ENCODE measurements at regions not wholly inside any gene's neighbourhood (a gene's known extent, or its start where the extent isn't known, plus 50 kb on each side); places are given as distances from the start of the nearest gene placed in this dataset.

DNA sequence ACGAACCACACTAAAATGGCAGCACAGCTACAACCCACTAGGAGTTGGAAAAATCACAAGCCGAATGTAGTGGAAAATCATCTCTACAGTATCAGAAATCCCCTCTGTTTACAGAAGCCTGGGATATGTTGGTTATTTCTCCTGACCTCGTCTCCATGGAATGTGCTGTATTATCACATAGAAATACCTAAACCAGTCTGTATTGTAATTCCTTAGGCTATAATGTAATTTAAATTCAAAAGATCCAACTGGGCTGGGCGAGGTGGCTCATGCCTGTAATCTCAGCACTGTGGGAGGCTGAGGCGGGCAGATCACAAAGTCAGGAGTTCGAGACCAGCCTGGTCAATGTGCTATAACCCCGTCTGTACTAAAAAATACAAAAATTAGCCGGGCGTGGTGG lies 244.8 kb upstream of the MPDZ start:
- DNase-seq = no peak

DNA sequence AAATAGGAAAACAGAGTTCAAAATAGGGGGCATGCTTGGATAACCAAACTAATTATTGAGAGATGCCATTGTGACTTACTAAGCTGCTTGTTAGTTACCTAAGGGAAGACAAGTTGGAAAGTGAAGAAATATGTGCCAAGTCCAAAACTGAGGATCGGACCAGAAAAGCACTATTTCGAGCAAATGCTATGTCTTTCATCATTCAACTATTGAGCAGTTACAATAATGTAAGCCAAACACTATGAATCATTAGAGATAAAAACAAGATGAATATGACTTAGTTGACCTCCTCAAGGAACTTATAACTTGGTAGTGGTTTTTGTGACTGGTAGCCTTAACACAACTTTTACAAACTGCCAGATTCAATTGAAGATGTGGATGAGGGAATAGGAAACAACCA lies 240.6 kb upstream of the MPDZ start:
- DNase-seq = no peak

DNA sequence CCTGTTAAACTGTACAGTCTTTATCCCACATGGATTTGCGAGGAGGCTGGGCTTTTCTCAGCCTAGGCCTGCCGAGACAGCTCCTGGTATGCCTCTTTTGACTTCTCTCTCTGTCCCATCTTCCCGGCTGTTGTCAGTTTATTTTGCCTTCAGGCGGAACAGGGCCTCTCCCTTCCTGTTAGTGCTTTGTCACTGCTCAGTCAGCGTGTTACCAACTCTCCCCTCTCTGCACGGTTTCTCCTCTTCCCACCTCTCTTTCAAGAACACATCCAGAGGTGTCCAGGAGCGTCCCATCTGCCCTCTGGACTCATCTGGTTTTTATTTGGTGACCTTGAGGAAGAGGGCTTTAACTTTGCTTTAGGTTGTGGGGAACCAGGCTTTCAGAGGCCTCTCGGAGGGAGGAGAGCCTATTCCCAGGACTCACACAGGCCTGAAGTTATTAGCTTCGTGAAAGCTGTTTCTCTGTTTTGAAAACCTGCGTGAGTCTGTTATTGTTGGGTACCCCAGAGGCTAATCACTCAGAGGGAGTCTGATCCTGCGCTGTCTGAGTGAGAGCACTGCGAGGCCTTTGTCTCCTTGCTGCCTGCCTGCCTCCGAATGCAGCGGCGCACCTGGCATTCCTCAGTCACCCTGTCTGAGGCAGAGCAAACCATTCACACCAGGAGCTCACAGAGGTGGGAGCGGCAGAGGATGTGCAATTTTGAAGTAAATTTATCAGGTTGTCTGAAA lies 234.4 kb upstream of the MPDZ start:
- no peak for DNase-seq

DNA sequence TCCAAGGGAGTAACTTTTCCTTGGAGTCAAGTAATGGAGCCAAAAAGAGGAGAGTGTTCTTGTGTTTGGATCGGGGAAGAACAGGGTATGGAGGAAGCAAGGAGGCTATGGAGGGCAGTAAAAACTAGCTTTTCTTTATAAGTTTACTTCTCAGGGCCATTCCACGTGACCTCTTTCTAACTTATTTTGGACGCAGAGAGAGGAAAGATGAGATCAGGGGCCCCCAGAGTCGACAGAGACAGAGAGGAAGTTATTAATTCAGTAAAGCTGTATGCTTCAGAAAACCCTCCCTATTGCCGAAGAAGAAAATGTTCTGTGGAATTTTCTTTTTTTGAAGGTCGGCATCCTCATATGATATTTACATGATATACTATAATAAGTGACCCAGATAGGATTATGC lies 233.8 kb upstream of the MPDZ start:
- no peak for DNase-seq

DNA sequence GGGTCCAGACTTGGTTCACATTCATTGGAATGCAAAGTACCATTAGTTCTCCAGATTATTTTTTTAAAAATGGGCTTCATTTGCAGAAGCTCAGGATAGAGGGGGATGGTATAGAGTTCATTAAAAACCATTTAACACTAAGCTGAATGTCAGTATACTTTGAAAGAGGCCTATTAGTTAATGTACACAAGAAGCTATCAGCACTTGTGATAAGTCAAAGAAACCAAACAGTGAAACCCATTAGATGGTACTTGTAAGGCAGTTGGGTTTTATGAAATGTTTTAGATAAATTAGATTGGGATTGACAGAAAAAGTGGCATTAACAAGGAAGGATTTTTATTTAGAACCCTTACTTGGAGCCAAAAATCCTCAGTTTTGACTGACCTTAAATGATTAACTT lies 229.2 kb upstream of the MPDZ start:
- no peak for DNase-seq

DNA sequence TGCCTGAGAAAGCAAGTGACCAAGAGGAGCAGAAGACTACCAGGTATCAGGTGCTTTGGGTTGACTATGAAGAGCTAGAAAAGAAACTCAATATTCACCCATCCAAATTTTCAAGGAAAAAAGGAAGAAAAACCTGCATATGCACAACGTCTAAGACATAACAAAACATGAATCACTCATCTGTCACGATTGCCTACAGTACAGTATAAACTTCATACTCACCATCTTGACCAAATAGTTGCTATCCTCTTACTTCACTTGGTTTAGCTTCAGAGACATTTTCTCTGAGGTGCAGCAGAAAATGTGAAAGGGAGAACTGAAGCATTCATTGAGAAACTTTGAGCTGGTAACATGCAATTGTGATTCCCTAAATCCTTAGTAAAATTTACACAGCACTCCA lies 228.6 kb upstream of the MPDZ start:
- no peak for DNase-seq

DNA sequence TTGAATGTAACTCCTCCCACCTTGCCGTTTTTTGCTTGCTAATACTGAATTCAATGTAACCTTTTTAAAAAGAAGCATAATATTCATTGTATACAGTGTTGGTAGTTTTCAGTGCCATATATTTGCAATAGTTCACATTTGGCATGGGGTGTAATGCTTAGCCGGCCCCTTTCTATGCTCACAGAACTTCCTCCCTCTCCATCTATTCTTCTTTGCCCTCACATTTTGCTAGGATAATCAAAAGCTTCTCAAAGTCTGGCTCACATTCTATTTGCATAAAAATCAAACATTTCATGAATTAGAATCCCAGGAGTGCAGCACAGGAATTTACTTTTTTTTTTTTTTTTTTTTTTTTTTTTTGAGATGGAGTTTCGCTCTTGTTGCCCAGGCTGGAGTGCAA lies 226.3 kb upstream of the MPDZ start:
- no peak for DNase-seq

DNA sequence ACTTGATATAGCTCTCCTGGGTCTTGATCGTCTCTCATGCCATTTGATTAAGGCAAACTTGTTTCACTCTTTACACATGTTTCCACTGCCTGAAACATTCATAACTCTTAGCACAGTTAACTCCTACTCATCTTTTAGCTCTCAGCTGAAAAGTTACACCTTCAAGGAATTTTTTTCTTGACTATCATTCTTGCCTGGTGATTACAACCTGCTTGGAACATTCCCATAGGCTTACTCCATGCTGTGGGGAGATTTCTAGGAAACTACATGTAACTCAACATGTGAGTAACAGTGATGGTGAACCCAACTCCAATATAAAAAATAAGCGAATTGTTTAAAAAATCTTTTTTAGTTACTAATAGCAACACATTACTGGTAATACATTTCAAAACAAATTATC lies 224.1 kb upstream of the MPDZ start:
- no peak for DNase-seq

DNA sequence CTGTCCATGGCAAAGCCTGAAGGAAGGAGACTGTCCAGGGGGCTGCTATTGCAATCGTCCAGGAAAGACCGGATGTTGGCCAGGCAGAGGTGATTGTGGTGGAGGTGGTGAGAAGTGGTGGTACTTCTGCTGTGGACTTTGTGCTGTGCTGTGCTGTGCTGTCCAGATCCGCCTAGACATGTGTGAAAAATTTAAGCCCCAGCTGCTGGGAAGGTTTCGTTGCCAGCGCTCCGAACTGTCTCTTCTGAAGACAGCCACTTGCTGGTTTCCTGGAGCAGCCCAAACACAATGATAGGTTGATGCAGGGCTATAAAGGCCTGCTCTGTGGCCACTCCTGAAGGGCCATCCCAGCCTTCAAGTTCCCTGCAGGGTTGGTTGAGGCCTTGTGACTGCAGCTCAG lies 223.0 kb upstream of the MPDZ start:
- no peak for DNase-seq

DNA sequence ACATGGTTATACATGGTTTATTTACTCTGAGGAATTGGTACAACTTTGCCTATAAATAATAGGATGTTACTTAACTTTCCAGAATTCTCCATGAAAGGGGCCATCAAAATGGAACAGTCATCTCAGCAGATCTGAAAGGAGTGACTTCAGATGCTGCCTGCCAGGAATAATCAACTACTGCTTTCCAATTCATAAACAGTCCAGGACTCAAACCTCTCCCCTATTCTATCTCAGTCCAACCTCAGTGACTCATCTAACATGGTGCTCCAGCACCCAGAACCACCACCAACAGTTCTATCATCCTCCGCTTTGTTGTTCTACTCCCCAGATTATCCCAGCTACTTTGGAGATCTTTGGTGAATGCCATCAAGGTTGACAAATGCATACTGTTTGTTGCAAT lies 221.5 kb upstream of the MPDZ start:
- no peak for DNase-seq

DNA sequence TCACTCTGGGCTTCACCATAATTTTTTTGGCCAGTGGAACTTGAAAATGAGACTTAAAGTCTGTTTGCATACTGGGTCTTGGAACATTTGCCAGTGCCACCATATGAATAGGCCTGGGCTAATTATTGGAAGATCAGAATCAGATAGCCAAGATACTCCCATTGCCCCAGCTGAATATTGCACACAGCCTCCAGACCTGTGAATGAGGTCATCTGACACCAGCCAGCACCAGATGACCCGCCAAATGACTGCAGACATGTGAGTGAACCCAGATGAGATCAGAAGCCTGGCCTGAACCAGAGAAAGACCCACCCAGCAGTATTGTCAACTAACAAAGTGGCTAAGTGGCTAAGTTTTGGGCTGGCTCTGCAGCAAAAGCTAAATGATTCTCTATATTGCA lies 220.5 kb upstream of the MPDZ start:
- no peak for DNase-seq

DNA sequence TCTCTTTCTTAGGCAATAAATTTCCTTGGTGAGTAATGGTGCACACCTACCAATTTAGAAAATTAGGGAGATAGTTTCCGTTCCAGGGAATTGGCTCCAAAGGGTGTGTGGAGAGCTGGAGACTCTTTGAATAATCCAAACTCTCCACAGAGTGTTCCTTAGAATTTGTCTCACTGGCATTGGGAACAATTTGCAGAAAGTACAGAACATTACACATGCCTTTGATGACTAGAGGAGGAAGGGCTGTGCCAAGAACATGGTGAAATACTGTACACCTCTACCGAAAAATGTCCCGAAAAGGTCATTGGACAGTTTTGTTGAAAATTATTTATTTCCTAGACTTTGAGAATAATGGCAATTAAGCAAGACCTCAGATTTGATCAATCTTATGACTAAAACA lies 214.2 kb upstream of the MPDZ start:
- no peak for DNase-seq

DNA sequence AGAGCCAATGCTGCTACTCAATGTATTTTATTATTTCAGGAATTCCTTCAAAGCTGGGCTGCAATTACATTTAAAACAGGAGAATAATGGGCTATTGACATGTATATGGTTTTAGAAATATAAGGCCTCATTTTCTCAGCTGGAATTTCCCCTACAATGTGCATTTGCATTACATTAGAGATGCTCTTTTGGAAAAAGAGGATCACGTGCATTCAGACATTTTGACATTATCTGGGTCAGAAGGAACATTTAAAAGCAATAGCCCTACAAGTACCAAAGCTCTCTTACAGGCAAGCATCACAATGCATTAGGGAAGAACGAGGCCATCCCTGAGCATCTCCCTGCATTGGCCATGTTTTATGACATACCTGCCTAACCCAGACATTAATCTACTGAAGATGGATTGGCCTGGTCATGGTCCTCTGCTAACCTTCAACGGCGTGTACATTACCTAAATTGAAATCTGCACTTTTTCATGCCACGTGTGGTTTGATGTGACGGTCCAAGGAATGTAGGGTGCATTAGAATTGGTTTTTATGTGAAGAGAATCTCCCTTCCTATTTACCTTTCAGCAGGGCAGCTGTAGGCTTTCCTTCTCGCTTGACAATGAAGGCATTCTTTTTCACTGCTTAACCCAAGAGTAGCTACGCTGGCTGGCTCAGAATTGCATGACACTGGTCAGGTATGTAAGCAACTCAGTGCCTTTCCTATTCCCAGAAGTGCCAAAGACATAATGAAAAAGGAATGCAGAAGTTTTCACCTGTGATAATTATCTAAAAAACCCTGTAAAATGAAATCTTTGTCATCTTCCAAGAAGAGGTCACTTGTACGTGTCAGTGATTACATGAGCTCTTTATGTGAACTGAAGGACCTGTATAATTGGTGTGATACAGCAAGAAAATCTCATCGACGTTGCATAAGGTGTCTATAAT lies 212.3 kb upstream of the MPDZ start:
- no peak for DNase-seq

DNA sequence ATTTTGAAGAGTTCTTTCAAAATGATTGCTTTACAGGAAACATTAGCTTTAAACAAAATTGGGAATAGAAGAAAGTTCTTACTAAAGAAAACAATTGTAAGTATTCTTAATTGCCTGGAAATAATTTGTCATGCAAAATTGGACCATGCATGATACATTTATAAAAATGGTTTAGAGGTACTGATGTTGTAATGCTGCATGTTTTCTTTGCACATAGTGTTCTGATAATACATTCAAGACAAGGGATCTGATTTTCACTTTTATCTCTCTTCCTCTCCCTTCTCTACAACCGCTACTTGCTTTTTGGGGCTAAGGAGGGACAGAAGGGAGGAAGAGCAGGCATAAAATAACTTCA lies 211.6 kb upstream of the MPDZ start:
- DNase-seq = no peak

DNA sequence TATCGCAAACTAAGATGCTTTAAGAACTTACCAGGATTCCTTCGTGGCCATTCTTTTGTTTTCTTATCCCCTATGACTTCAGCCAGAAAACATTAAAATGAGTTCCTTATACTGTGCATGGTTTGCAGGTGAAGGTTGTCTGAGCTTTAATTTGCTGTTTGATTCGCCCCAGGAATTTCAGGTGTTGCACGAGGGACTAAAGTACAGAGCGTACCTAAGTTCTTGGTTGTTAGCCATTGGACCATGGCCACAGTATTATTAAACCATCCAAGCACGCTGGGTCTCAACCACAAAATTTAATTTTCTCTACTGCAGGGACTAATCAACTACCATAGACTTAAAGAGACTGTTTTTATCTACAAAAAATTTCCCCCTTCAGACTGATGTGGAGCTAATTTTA lies 208.4 kb upstream of the MPDZ start:
- DNase-seq = no peak

DNA sequence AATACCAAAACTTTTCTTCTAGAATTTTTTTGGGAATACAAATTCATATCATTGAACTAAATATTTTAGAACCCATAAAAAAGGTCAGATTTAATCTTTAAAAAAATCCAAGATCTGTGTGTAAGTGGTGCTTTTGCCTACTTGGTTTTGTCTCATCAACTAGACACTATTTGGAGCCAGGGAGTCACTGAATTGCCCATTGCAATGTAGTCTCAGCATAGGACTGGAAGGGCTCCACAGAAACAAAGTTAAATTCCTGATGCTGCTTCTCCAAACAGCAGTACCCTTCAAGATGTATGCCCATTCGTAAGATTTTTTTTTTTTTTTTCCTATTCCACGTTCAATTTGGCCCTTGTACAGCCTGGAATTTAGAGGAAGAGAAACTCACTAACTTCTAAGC lies 208.0 kb upstream of the MPDZ start:
- DNase-seq = no peak

DNA sequence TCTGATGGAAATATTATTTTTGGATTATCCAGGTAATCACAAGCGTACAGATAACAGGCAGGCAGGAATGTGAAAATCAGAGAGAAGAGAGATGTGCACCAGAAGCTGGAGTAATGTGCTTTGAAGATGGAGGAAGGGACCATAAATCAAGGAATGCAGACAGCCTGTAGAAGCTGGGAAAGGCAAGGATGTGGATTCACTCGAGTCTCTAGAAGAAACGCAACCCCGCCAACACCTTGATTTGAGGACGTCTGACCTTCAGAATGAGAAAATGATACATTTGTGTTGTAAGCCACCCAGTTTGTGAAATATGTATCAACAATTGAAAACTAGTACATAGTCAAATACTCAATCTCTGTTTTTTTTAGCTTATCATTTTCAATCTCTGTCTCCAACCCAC lies 207.6 kb upstream of the MPDZ start:
- no peak for DNase-seq

DNA sequence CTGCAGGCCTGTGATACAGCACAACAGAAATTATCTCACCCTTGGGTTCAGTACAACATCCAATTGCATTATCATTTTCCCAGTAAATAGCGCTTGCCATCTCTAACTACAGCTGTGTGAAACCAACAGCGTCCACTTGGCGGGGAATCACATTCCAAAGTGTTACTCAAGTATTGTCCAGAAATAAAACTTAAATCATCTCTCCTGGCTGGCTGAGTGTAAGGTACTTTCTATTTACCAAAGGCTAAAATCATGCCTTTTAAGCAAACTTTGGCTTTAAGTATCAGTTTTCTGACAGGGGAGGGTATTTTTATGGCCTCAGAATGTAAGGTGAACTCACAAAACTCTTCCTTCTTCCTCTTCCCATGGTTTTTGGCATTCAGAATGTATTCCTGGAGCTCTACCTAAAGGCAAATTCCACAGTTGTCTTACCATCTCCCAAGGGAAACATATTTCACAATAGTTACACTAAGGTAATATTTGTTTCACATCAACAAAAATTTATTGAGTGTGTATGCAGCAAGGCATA lies 205.6 kb upstream of the MPDZ start:
- no peak for DNase-seq

DNA sequence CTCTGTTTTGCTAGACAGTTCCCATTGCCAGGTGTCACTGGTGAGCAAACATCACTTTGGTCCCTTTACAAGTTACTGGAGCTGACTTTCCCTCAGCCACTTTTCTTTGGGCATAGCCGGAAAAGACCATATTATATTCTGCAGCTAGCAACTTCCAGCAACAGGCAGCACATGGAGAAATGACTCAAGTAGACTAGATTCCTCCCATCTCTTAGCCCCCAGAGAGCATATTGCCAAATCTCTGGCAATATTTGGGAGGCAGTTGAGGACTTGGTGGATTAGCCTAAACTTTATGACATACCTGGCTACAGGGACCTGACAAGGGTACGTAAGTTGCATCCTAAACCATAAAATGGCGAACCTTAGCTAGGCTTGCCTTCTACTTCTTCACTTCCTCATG lies 204.7 kb upstream of the MPDZ start:
- DNase-seq = no peak

DNA sequence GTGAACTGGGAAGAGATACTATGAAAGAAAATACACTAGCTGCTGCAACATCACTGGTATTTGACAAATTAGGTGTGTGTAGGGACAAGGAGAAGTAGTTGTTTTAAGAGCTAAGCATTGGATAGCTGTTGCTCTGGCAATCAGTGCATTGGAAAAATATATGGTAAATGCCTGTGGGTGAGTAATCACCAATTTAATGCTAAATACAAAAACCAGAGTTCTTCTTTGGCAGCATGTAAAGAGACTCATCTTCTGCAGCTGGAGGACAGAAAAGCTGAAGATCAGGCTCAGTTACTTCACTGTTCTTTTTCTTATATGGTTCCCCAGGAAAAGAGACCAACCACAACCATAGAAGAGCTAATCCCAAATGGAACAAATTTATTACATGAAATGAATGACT lies 201.8 kb upstream of the MPDZ start:
- no peak for DNase-seq

DNA sequence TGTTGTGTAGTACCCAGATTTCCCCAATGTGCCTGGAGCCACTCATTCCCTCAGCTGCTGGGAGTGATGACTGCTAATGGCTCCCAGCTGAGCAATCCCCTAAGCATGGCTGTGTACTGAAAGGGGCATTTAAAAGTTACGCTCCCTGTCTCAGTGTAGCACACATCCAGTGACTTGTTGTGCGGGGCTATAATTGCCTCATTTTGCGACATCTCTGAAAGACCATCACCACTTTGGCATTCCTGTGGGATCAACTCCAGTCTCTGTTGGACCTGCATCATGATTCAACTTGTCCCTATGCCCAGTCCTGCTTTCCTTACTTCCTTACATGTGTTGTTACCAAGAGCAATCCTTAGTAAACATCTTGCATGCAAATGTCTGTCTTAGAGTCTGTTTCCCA lies 201.2 kb upstream of the MPDZ start:
- no peak for DNase-seq

DNA sequence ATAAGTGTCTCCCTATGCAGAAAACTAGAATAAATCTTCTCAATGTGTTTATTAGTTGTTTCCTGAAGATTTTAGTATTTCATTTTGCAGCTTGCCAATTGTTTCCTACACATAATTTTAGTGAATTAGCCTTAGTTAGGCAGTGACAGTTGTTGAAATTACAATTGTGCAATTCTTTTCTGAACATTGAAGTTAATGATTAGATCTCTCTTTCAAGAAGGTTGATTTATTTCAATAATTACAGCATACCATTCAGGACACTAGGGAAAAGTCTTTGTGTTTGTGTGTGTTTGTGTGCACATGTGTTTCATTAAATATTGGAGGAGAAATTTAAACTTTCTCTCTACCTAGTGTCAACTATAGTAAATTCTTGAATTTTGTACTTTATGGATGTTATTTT lies 199.6 kb upstream of the MPDZ start:
- no peak for DNase-seq

DNA sequence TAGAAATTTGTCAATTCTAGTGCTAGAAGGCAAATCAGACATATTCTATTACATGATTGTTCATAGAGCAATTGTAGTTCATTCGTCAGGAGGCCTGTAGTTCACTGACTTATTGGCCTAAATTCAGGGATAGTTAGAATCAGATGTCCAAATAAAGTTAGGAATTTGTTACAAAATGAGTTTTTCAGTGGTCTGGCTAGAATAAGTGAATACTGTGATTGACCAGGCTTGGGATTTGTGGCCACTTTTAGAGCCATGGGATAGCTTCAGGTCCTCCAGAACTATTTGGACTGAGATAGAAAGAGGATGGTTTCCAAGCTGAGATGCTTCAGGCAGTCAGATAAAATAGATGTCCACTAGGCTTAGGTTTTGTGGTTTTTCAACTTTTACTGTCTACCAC lies 199.1 kb upstream of the MPDZ start:
- no peak for DNase-seq

DNA sequence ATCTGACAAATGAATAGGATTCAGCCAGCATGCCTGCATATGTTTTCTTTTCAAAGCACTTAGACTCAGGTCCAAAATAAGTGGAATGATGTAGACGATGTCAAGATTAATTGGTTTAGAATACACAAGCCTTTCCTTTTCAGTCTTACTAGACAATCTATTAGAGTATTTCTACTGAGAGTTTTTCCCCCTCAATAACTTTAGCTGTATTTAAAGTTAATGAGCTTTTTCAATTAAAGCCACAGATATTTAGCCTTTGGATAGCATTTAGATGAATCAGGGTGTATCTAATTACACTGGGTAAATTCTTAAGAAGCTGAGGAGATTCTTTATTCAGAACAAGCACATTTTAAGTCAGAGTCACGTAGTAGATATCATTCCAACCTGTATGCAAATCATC lies 198.7 kb upstream of the MPDZ start:
- DNase-seq = no peak

DNA sequence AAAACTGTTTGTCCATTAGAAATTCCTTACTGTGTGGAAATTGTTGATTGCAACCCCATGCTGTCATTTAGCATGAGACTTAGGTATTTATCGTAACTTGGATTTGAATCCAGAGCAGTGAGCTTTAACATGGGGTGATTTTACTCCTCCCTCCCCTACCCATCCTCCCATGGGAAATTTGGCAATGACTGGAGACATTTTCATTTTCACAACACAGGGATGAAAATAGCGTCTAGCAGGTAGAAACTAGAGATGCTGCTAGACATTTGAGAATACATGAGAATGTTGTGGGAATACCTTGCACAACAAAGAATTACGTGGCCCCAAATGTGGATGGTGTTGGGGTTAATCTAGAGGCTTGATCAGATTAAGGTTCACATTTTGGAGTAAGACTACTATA lies 191.3 kb upstream of the MPDZ start:
- DNase-seq = no peak
